Islet of Langerhans (tissue), 1 donor: ENCODE measurements at regions not wholly inside any gene's neighbourhood (a gene's known extent, or its start where the extent isn't known, plus 50 kb on each side); places are given as distances from the start of the nearest gene placed in this dataset.
A peak's percentile ranks its signal among the peaks of the same experiment; 100 is the strongest.
"Not testable (repeated sequence)": the region's sequence is repeated elsewhere in the genome, so short reads cannot be mapped to it uniquely, and the experiment has no call there.

Experiments used
- FAIRE-seq: peaks from one replicate; lab custom pipeline; 2011; peaks lifted over from hg19 to GRCh38; lab: Jason Lieb, UNC

GRCh38 chrX:25503826-25504225 is 488.1 kb upstream of the ARX start:
- FAIRE-seq: no peak

- no peak for FAIRE-seq
Measured at GRCh38 chrX:25507801-25508200, 492.0 kb upstream of the ARX start.

GRCh38 chrX:25519258-25519657 is 503.5 kb upstream of the ARX start:
- no peak for FAIRE-seq

GRCh38 chrX:25522443-25523010 is 506.8 kb upstream of the ARX start:
- not testable (repeated sequence) for FAIRE-seq

GRCh38 chrX:25523574-25524540 is 508.1 kb upstream of the ARX start:
- peak; percentile 70 for FAIRE-seq

GRCh38 chrX:25527156-25527555 is 511.4 kb upstream of the ARX start:
- no peak for FAIRE-seq

- no peak for FAIRE-seq
Measured at GRCh38 chrX:25527596-25527995, 511.8 kb upstream of the ARX start.

- no peak for FAIRE-seq
Measured at GRCh38 chrX:25531096-25531495, 515.3 kb upstream of the ARX start.

GRCh38 chrX:25534091-25534490 is 518.3 kb upstream of the ARX start:
- FAIRE-seq: no peak

- FAIRE-seq: no peak
Measured at GRCh38 chrX:25536307-25536970, 520.7 kb upstream of the ARX start.

GRCh38 chrX:25537699-25538098 is 521.9 kb upstream of the ARX start:
- no peak for FAIRE-seq

GRCh38 chrX:25544641-25545040 is 528.9 kb upstream of the ARX start:
- FAIRE-seq: no peak

- no peak for FAIRE-seq
Measured at GRCh38 chrX:25548811-25549210, 533.0 kb upstream of the ARX start.

GRCh38 chrX:25555521-25555920 is 539.8 kb upstream of the ARX start:
- no peak for FAIRE-seq

GRCh38 chrX:25558137-25558536 is 542.4 kb upstream of the ARX start:
- FAIRE-seq: no peak

GRCh38 chrX:25561190-25561589 is 545.4 kb upstream of the ARX start:
- no peak for FAIRE-seq

- FAIRE-seq: no peak
Measured at GRCh38 chrX:25573631-25574030, 557.9 kb upstream of the ARX start.

GRCh38 chrX:25596921-25597320 is 541.2 kb upstream of the MAGEB18 start:
- FAIRE-seq: no peak

- no peak for FAIRE-seq
Measured at GRCh38 chrX:25597551-25597950, 540.6 kb upstream of the MAGEB18 start.

GRCh38 chrX:25599061-25599460 is 539.1 kb upstream of the MAGEB18 start:
- FAIRE-seq: no peak

- no peak for FAIRE-seq
Measured at GRCh38 chrX:25600776-25601175, 537.4 kb upstream of the MAGEB18 start.

GRCh38 chrX:25601323-25601722 is 536.8 kb upstream of the MAGEB18 start:
- no peak for FAIRE-seq

- no peak for FAIRE-seq
Measured at GRCh38 chrX:25618248-25618647, 519.9 kb upstream of the MAGEB18 start.
